GM19025 (cell line): ENCODE measurements at regions not wholly inside any gene's neighbourhood (a gene's known extent, or its start where the extent isn't known, plus 50 kb on each side); places are given as distances from the start of the nearest gene placed in this dataset.
"Not testable (repeated sequence)": the region's sequence is repeated elsewhere in the genome, so short reads cannot be mapped to it uniquely, and the experiment has no call there.

Experiments used
- ATAC-seq: cut with Tn5 transposase; IDR thresholded peaks from one replicate; pipeline ENCODE4 v1.9.1; 2021; ENCODE audit warnings: mild to moderate bottlenecking, low read depth, moderate library complexity; ENCODE audit not compliant: unreplicated experiment

GRCh38 chr3:144771381-144771870, 799.8 kb downstream of the DIPK2A start:
- no peak for ATAC-seq

GRCh38 chr3:144772372-144772771, 800.7 kb downstream of the DIPK2A start:
- no peak for ATAC-seq

- ATAC-seq = no peak
These were observed 801.7 kb downstream of the DIPK2A start for GRCh38 chr3:144773350-144773749.

- ATAC-seq = no peak
These were observed 803.3 kb downstream of the DIPK2A start for GRCh38 chr3:144774897-144775296.

- no peak for ATAC-seq
These were observed 803.9 kb downstream of the DIPK2A start for GRCh38 chr3:144775551-144775950.

GRCh38 chr3:144777906-144778305, 806.3 kb downstream of the DIPK2A start:
- ATAC-seq = no peak

- ATAC-seq = no peak
These were observed 819.4 kb downstream of the DIPK2A start for GRCh38 chr3:144791034-144791433.

GRCh38 chr3:144801890-144802289, 830.3 kb downstream of the DIPK2A start:
- ATAC-seq = no peak

GRCh38 chr3:144809380-144809779, 837.8 kb downstream of the DIPK2A start:
- ATAC-seq = no peak

- ATAC-seq = no peak
These were observed 838.5 kb downstream of the DIPK2A start for GRCh38 chr3:144810160-144810559.

- ATAC-seq = no peak
These were observed 844.0 kb downstream of the DIPK2A start for GRCh38 chr3:144815655-144816054.

- no peak for ATAC-seq
These were observed 844.7 kb downstream of the DIPK2A start for GRCh38 chr3:144816323-144816722.

GRCh38 chr3:144818973-144819372, 847.4 kb downstream of the DIPK2A start:
- ATAC-seq = no peak

- ATAC-seq = not testable (repeated sequence)
These were observed 848.6 kb downstream of the DIPK2A start for GRCh38 chr3:144820232-144820631.

GRCh38 chr3:144820726-144821125, 849.1 kb downstream of the DIPK2A start:
- no peak for ATAC-seq

GRCh38 chr3:144821583-144821982, 850.0 kb downstream of the DIPK2A start:
- ATAC-seq = no peak

- no peak for ATAC-seq
These were observed 851.0 kb downstream of the DIPK2A start for GRCh38 chr3:144822671-144823070.

GRCh38 chr3:144831955-144832716, 860.5 kb downstream of the DIPK2A start:
- ATAC-seq = no peak

GRCh38 chr3:144839991-144840390, 868.4 kb downstream of the DIPK2A start:
- ATAC-seq = no peak

- no peak for ATAC-seq
These were observed 869.2 kb downstream of the DIPK2A start for GRCh38 chr3:144840866-144841265.

- no peak for ATAC-seq
These were observed 871.5 kb downstream of the DIPK2A start for GRCh38 chr3:144843099-144843498.

GRCh38 chr3:144852999-144853398, 881.4 kb downstream of the DIPK2A start:
- ATAC-seq = no peak
